ENCODE measurements at regions not wholly inside any gene's neighbourhood (a gene's known extent, or its start where the extent isn't known, plus 50 kb on each side); places are given as distances from the start of the nearest gene placed in this dataset.

- TF ChIP-seq CTCF (IDR thresholded peaks at IDR 0.05) (no peak), ATF3 (CRISPR knock-in tag; conservative IDR thresholded peaks at IDR 0.05) (no peak)
These were observed 95.4 kb upstream of the TNRC6C start for GRCh38 chr17:77862890-77863813.

Data from WTC11 (cell line).